DND-41 (cell line): ENCODE measurements at regions not wholly inside any gene's neighbourhood (a gene's known extent, or its start where the extent isn't known, plus 50 kb on each side); places are given as distances from the start of the nearest gene placed in this dataset.

ENCODE experiments used
- ATAC-seq: fragments of 200-7000 bp; cut with Tn5 transposase; 3 replicates; pipeline ENCODE4 v1.9.1; 2021; ENCODE audit warnings: low read depth; ENCODE audit not compliant: insufficient read depth
- DNase-seq: peaks from one replicate; pipeline ENCODE4 v3.0.0-alpha.2; 2020
- H2AFZ ChIP-seq: 2 replicates; pipeline ENCODE4 v1.6.0; 2012; ENCODE audit warnings: low read depth, low read length
- H3K27ac ChIP-seq: 2 replicates; pipeline ENCODE4 v1.5.1; 2012; ENCODE audit warnings: low read length, inconsistent platforms
- H3K27me3 ChIP-seq: fragments of 200-600 bp; sonication (generic); 2 replicates; pipeline ENCODE4 v1.6.0; 2012; ENCODE audit warnings: low read length, mild to moderate bottlenecking, inconsistent platforms; ENCODE audit not compliant: insufficient read depth, poor library complexity
- H3K36me3 ChIP-seq: 2 replicates; pipeline ENCODE4 v1.5.1; 2012; ENCODE audit warnings: low read length, inconsistent platforms; ENCODE audit not compliant: insufficient read depth
- H3K4me1 ChIP-seq: 2 replicates; pipeline ENCODE4 v1.5.1; 2012; ENCODE audit warnings: mild to moderate bottlenecking, low read length; ENCODE audit not compliant: insufficient read depth
- H3K4me2 ChIP-seq: 2 replicates; pipeline ENCODE4 v1.6.0; 2012; ENCODE audit warnings: mild to moderate bottlenecking, moderate library complexity, low read length, inconsistent platforms; ENCODE audit not compliant: insufficient read depth
- H3K4me3 ChIP-seq, 2 experiments: fragments of 200-600 bp in 1 of 2; shearing (Covaris generic) in 1 of 2; 2 replicates each; pipeline ENCODE4 v1.5.1; 2012 to 2016; ENCODE audit warnings: inconsistent platforms in 2 of 2, low read length in 2 of 2, mild to moderate bottlenecking in 2 of 2, low read depth in 1 of 2, moderate library complexity in 1 of 2
- H3K79me2 ChIP-seq: 2 replicates; pipeline ENCODE4 v1.6.0; 2012; ENCODE audit warnings: low read length, inconsistent platforms; ENCODE audit not compliant: insufficient read depth
- H3K9ac ChIP-seq: 2 replicates; pipeline ENCODE4 v1.6.0; 2012; ENCODE audit warnings: low read depth, mild to moderate bottlenecking, inconsistent platforms, low read length, moderate library complexity
- H3K9me3 ChIP-seq: 2 replicates; pipeline ENCODE4 v1.5.1; 2012; ENCODE audit warnings: low read length, moderate library complexity, mild to moderate bottlenecking, inconsistent platforms; ENCODE audit not compliant: insufficient read depth, severe bottlenecking
- H4K20me1 ChIP-seq: 2 replicates; pipeline ENCODE4 v1.6.0; 2012; ENCODE audit warnings: low read length; ENCODE audit not compliant: insufficient read depth
- EZH2 ChIP-seq: IDR thresholded peaks from 3 replicates; pipeline ENCODE4 v1.6.1; 2012; ENCODE audit warnings: borderline replicate concordance, low read depth, mild to moderate bottlenecking, moderate library complexity, low read length, inconsistent platforms; ENCODE audit not compliant: severe bottlenecking
- TF ChIP-seq, protein P1 (sequence below): IDR thresholded peaks from 2 replicates; pipeline ENCODE4 v1.5.1; 2012; ENCODE audit warnings: borderline replicate concordance, low read length, moderate library complexity, mild to moderate bottlenecking; ENCODE audit not compliant: poor library complexity, severe bottlenecking; ENCODE audit errors: extremely low read depth

DNA sequence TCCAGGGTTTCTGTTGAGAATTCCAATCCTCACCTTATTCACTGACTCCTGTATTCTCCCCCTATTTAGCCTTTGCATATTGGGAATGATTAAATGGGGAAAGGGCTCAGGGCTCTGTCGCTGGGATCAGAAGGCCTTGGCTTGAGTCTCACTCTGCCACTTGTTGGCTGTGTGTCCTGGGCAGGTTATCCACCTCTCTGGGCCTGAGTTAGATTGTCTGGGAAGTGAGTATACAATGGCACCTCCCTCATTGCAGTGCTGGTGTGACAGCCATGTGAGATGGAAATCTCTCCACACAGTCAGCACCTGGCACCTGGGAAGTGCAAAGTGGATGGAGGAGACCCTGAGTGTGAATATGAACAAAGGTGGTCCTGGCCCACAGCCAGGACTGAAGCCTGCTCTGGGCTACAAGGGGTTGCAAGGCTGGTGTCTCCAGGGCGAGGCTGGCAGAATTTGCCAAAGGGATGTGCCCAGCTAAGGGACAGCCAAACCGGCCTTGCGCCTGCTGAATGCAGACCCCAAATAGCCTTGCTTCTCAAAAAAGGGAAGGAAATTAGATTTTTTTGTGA lies 200.0 kb upstream of the PMEPA1 start:
- H3K4me1 ChIP-seq = no peaks in the 10 kb centered on the region
- no peaks in the 10 kb centered on the region for H3K79me2 ChIP-seq
- DNase-seq = no peak
- no peak overlapping the region for H3K4me2 ChIP-seq
- ATAC-seq = no peak
- TF ChIP-seq, protein P1, sequence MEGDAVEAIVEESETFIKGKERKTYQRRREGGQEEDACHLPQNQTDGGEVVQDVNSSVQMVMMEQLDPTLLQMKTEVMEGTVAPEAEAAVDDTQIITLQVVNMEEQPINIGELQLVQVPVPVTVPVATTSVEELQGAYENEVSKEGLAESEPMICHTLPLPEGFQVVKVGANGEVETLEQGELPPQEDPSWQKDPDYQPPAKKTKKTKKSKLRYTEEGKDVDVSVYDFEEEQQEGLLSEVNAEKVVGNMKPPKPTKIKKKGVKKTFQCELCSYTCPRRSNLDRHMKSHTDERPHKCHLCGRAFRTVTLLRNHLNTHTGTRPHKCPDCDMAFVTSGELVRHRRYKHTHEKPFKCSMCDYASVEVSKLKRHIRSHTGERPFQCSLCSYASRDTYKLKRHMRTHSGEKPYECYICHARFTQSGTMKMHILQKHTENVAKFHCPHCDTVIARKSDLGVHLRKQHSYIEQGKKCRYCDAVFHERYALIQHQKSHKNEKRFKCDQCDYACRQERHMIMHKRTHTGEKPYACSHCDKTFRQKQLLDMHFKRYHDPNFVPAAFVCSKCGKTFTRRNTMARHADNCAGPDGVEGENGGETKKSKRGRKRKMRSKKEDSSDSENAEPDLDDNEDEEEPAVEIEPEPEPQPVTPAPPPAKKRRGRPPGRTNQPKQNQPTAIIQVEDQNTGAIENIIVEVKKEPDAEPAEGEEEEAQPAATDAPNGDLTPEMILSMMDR = no peak
- TF ChIP-seq EZH2 = no peak
- H3K27ac ChIP-seq = no peak overlapping the region
- H3K9me3 ChIP-seq = no peaks in the 10 kb centered on the region
- no peaks in the 10 kb centered on the region for H3K36me3 ChIP-seq
- H2AFZ ChIP-seq = no peak overlapping the region
- no peaks in the 10 kb centered on the region for H4K20me1 ChIP-seq
- H3K9ac ChIP-seq = no peak overlapping the region
- peaks cover 7% of the 10 kb centered on the region for H3K27me3 ChIP-seq
- H3K4me3 ChIP-seq = no peak overlapping the region

DNA sequence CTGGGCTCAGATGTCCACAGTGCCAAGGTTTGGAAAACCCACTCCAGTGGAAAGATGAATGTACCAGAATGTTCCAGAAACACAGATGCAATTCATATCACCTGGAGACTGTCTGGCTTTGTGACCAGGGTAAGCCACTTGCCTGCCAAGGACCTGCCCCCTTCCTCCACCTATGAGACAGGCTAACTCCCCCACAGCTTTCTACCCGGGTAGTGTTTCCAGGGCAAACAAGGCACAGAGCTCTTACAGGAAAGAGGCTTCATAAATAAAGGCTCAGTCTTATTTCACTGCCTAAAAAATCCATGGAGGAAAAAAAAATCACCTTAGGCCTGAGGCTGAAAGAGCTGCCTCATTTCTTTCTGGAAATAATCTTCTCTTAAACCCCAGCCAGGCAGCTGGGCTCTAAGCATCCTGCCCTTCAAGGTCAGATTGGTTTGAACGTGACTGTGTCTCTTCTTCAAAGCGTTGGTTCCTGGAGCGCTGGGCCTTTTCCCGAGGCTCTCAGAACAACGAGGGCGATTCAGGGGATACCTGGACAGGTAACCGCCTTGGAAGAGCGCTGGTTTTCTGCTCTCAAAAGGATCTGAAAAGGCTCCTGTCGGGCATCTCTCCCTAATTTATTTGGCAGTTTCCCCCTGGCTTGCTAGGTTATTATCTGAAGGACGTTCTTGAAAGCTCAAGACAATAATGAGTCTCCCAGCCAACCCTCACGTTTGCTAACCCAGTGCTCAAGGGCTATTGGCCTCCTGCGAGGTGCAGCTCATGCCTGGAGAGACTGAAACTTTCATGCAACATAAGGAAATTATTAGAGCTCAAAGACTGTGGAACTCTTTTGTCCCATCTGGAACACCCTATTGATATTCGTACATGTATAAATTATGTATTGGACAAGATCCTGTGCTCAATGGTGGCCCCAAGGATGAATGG lies 199.2 kb upstream of the PMEPA1 start:
- Histone ChIP-seq H3K4me2 (no peak overlapping the region), H3K9ac (no peak overlapping the region), H3K9me3 (no peaks in the 10 kb centered on the region), H3K36me3 (no peaks in the 10 kb centered on the region), H3K27ac (no peak overlapping the region), H2AFZ (no peak overlapping the region), H3K4me1 (no peaks in the 10 kb centered on the region), H3K79me2 (no peaks in the 10 kb centered on the region), H4K20me1 (no peaks in the 10 kb centered on the region), H3K27me3 (peaks cover 12% of the 10 kb centered on the region), H3K4me3 (no peak overlapping the region)
- DNase-seq = no peak
- TF ChIP-seq EZH2 = no peak
- TF ChIP-seq, protein P1 = no peak
- ATAC-seq = no peak

DNA sequence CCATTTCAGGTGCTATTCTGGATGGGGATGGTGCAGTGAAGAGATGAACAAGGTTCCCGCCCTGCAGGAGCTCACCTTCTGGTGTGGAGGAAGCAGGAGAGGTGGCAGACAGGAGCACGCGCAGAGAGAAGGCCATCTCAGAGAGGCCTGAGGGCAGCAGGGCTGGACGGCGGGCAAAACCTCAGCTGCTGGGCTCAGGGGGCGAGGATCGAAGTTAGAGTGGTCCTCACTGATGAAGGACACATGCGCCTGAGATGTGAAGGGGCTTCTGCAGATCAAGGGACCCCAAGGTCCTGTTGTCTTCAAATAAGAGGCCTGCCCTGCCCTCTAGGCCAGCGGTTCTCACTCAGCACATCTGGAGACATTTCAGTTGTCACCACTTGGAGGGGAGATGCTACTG lies 198.4 kb upstream of the PMEPA1 start:
- H3K27ac ChIP-seq = no peak overlapping the region
- H3K4me1 ChIP-seq = no peaks in the 10 kb centered on the region
- no peak overlapping the region for H3K9ac ChIP-seq
- no peak for DNase-seq
- TF ChIP-seq, protein P1 = no peak
- no peak for TF ChIP-seq EZH2
- H3K79me2 ChIP-seq = no peaks in the 10 kb centered on the region
- no peak overlapping the region for H2AFZ ChIP-seq
- no peaks in the 10 kb centered on the region for H4K20me1 ChIP-seq
- no peak overlapping the region for H3K4me3 ChIP-seq
- H3K9me3 ChIP-seq = no peaks in the 10 kb centered on the region
- no peak for ATAC-seq
- H3K27me3 ChIP-seq = peaks cover 18% of the 10 kb centered on the region
- H3K4me2 ChIP-seq = no peak overlapping the region
- H3K36me3 ChIP-seq = no peaks in the 10 kb centered on the region
